ENCODE measurements at regions not wholly inside any gene's neighbourhood (a gene's known extent, or its start where the extent isn't known, plus 50 kb on each side); places are given as distances from the start of the nearest gene placed in this dataset.

DNA sequence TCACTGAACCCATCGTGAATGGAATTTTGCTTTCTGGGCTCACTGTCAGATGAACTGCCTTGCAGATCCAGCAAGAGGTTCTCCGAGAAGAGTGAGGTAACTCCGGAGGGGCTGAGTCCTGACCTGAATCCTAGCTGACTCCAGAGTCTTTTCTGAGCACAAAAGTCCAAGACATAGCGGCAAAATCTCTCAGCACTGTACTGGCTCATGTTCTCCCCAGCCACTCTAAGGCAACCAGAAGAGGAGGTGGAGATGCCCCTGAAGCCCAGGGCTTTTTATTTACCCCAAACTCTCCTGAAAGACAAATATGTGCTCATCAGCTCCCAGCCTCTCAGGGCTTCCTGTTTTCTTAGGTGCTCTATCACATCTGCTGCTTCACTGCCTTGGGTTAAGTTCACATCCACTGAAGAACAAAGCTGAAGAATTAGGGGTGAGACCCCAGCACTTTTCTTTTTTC is 221.8 kb downstream of the MREG start:
- TF ChIP-seq, protein P1, sequence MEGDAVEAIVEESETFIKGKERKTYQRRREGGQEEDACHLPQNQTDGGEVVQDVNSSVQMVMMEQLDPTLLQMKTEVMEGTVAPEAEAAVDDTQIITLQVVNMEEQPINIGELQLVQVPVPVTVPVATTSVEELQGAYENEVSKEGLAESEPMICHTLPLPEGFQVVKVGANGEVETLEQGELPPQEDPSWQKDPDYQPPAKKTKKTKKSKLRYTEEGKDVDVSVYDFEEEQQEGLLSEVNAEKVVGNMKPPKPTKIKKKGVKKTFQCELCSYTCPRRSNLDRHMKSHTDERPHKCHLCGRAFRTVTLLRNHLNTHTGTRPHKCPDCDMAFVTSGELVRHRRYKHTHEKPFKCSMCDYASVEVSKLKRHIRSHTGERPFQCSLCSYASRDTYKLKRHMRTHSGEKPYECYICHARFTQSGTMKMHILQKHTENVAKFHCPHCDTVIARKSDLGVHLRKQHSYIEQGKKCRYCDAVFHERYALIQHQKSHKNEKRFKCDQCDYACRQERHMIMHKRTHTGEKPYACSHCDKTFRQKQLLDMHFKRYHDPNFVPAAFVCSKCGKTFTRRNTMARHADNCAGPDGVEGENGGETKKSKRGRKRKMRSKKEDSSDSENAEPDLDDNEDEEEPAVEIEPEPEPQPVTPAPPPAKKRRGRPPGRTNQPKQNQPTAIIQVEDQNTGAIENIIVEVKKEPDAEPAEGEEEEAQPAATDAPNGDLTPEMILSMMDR (IDR thresholded peaks at IDR 0.05): no peak
- TF ChIP-seq POLR2A (IDR thresholded peaks at IDR 0.05): no peak
